Activated CD4-positive, alpha-beta T cell treated with anti-CD3 and anti-CD28 coated beads, Interleukin-2, Interleukin-4, amounts not matched to agents 100 ng/mL and 50 ng/mL, durations not matched to agents 16 hours and 8 hours (primary cell): ENCODE measurements at regions not wholly inside any gene's neighbourhood (a gene's known extent, or its start where the extent isn't known, plus 50 kb on each side); places are given as distances from the start of the nearest gene placed in this dataset.

Experiments
- DNase-seq: peaks from one replicate; pipeline ENCODE4 v3.0.0-alpha.2; 2020; ENCODE audit warnings: low spot score

DNA sequence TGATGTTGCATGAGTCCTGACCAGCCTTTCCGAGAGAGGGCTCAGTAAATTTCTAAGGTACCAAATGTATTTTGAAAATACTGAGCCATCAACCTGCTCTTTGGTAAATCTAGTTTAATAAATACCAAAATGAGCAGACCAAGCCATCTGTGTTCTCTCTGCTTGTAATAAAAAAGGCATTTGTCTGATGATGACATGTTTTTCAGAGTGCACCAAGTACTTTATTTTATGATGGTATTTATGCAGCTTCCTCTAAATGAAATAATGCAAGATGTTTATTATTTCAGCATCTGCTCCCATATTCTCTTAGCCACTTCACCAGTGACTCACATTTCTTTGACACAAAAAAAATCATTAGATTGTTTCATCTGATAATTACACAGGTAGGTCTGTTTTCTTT, 700.5 kb downstream of the TRIML1 start:
- no peak for DNase-seq

DNA sequence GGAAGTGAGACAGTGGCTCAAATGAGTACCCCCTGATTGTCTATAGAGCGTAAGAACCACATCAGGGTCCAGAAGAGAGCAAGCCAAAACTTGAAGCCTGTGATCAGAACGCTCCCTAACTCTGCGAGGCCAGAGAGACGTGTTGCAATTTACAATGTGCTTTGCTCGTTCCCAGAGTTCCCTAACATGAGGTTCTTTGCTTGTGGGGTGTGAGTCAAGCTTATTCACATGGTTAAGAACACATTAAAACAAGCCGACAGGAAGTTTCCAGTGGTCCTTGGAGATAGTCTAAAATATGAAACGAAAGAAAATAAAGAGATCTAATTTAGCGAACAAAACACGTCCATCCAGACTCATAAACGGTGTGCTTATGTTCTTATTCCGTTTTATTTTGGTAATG, 702.3 kb downstream of the TRIML1 start:
- no peak for DNase-seq

DNA sequence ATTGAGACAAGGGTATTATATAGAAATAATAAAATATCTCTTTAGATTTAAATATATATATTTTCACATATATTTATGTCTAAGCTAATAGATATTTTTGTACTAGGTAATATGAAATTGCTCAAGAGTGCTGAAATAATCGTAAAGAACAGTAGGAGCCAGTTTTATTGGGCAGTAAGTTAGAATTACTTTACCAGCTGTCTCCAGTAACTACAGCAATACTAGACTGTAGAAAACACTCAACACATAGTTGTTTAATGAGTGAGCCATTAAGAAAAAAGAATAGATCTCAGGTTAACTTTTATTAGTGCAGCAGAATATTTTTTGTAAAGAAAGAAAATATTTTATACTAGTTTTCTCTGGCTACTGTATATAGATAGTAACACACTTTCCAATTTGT, 715.2 kb downstream of the TRIML1 start:
- no peak for DNase-seq

DNA sequence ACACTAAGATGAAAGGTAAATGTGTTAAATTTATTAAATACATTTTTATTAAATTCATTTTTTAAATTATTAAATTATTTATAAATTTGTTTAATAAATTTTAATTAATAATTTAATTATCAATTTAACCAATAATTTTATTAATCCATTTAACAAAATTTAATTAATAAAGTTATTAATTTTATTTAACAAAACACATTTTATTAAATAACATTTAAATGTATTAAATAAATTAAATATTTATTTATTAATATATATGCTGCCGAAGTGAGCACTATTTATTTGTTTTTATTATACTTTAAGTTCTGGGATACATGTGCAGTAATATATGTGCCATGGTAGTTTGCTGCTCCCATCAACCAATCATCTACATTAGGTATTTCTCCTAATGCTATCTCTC, 719.5 kb downstream of the TRIML1 start:
- DNase-seq = no peak

DNA sequence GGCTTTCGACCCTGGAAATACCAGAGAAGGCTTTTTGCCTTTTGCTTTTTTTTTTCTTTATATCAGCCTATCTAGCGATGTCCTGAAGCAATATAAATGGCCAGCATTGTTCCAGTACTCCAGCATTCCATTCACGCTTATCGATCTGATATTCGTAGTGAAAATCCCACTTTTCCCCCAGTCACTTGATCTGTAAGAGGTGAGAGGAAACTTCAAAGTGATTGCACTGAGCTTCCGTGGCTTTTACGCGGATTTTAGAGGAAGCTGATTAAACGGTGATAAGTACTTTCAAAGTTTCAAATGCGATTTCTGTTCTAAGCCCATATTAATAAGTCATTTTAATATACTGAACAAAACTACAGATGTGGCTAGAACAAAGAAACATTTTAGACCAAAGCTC, 725.5 kb downstream of the TRIML1 start:
- DNase-seq = no peak

DNA sequence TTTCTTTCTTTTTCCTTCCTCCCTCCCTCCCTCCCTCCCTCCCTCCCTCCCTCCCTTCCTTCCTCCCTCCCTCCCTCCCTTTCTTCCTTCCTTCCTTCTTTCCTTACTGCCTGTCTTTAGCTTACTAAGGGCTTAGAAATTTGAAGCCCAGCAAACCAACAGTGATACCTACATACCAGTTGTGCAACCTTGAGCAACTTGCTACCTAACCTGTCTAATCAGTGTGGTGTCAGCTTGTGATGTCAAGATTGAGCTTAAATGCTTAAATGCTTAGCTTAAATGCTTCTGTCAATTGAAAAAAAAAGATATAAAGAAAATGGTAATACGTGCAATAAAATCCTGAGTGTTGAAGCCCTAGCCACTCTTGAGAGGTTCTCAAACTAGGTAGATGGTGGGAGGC, 728.6 kb downstream of the TRIML1 start:
- DNase-seq = no peak

DNA sequence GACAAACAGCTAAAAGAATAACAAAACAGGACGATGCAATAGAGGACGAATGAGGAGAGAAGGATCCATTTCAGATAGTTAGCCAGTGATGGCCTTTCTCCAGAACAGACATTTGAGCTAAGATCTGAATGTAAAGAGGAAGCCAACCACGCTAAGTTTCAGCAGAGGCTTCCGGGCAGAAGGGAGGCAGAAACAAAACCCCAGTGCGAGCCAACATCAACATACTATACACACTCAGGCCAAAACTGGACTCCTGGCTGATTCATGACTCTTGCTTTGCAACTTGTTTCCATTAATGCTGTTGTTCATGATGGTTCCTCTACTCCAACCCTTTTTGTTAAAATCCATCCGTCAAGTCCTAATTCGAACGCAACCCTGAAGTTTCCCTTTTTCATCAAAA, 730.3 kb downstream of the TRIML1 start:
- no peak for DNase-seq

DNA sequence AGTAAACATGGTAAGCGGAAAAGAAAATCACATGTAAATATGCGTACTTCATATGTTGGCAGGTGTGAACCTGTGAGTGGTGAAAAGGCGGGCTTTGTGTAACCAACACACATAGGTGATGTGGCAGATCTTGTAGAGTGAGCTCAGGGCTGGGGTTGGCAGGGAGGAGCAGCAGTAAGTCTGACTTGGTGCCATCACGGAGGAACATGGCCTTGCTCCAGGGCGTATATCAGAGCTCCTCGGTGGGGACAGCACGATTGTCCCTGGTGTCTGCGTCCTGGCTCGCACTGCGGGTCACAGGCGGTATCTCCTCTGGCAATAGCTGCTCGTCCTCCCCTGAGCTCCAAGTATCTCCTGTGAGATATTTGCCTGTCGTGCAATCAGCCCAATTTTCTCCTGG, 733.6 kb downstream of the TRIML1 start:
- no peak for DNase-seq

DNA sequence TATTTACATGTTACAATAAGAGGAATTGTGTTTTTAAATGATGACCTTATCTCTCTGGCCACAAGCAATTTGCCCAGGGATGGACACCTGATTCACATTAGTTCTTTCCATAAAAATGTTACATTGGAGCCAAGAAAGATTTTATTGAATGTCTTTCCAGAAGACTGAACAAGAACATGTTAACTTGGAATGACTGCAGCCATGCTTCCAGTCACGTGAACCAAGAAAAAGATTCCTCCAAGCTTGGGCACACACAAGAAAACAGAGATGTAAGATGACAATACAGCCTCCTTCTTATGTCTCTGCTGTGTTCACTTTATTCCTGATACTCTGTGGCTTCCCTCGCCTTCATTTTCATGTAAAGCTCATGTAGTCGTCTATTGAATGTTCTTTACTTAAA, 737.6 kb downstream of the TRIML1 start:
- no peak for DNase-seq

DNA sequence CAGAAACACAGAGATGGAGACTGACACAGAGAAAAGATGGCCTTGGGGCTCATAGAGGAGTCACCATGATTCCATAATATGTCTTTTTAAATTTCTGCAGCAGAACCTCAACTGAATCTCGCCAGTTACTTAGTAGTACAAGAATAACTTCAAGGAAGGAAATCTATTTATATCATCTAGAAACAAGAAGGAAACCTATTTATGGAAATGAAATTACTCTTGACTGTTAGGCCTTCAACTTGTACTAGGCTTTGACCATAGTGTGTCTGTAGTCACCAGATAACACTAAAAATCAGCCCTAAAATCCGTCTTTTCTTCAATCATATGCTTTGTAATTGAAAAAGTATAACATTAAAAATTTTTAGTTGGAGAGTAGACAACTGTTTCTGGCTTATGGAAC, 740.4 kb downstream of the TRIML1 start:
- no peak for DNase-seq

DNA sequence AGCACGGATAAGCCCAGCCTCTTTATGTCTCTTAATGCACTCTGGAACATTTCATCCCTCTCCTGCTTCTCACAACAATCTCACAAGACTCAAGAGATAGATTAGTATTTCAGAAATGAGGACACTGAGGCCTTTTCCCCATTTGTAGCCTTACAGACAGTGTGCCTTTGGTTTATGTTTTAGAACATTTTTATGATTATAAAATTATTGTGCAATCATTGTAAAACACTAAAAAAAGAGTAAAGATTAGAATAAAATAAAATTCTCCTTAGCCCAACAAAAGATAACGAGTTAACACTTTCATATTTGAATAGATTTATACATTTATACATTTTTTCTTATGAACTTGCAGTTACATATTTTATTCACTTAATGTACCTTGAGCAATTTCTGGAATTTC, 748.7 kb downstream of the TRIML1 start:
- no peak for DNase-seq

DNA sequence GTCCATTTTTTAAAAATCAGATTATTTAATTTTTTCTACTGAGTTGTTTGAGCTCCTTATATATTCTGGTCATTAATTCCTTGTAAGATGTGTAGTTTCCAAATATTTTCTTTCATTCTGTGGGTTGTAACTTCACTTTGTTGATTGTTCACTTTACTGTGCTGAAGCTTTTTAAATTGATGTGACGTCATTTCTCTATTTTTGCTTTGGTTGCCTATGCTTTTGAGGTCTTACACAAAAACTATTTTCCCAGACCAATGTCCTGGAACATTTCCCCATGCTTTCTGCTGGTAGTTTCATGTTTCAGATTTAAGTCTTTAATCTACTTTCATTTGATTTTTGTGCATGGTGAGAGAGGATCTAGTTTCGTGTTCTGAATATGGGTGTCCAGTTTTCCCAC, 753.6 kb downstream of the TRIML1 start:
- no peak for DNase-seq

DNA sequence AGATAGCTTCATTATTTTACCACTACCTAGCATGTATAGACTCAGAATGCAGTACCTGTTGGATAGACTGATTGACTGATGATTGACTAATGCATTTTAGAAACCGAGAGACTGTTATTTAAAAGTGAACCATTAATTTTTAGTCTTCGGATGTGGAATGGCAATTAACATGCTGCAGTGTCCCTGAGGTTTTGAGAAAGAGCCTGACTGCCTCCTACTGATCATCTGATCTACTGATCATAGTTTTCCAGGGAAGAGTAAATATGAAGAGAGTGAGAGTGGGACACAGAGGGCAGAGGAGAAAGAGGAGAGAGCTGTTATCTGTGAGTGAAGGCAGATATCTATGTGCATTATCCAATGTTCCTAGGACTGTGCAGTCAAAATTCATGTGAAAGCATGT, 764.7 kb downstream of the TRIML1 start:
- DNase-seq = no peak

DNA sequence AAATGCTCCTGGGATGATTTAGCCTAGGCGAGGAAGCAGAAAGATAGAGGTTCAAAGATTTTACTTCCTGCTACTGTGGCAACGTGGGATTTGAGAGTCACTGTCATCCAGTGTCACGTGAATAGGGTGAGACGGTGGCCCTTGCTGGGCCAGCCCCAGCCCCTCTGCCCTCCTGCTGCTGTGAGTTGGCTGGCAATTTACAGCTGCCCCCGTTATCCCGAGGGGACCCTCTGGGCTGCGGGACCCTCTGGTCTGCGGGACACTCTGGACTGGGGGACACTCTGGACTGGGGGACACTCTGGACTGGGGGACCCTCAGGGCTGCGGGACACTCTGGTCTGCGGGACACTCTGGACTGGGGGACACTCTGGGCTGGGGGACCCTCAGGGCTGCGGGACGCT, 765.4 kb downstream of the TRIML1 start:
- DNase-seq = no peak

DNA sequence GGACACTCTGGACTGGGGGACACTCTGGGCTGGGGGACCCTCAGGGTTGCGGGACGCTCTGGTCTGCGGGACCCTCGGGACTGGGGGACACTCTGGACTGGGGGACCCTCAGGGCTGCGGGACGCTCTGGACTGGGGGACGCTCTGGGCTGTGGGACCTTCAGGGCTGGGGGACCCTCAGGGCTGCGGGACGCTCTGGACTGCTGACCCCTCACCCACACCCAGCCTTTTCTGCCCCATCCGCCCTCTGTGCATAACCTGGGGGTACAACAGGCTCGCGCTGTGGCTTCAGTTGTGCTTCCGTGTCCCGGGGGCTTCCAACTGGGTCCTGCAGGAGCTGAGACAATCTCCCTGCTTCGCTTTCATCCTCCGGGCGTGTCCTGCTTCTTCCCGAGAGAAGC, 766.0 kb downstream of the TRIML1 start:
- DNase-seq = no peak

DNA sequence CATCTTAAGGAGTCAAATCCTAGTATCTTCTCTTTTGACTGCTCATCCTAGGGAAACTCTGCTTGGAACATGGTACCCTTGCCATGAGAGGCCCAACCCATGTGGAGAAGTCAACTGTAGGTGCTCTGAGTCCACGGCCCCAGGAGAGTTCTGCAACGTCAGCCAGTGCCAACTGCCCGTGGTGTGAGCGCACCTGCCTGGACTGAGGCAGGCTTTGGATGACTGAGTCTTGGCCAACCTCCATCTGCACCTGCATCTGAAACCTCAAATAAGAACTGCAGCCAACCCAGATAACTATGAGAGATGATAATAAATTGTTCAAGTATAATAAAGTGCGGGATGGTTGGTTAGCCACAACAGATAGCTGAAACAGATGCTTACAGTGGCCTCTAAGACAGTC, 772.0 kb downstream of the TRIML1 start:
- DNase-seq = no peak

DNA sequence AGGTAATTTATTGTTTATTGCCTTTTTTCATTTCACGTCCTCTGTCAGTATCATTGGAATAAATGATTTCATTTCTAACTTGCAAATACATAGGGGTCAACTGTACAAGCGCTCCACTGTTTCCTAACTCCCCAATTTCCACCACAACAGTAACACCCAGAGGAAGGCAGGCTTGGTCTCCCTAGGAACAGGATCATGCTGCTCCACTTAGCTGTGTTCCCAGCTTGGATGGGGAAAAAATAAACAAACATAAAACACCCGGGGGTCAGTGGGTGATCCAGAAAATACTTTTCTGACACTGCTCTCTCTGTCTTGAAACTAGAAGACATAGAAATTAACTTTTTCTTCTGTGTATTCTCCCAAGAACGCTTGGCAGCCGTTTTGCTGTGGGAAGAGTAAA, 772.5 kb downstream of the TRIML1 start:
- no peak for DNase-seq

DNA sequence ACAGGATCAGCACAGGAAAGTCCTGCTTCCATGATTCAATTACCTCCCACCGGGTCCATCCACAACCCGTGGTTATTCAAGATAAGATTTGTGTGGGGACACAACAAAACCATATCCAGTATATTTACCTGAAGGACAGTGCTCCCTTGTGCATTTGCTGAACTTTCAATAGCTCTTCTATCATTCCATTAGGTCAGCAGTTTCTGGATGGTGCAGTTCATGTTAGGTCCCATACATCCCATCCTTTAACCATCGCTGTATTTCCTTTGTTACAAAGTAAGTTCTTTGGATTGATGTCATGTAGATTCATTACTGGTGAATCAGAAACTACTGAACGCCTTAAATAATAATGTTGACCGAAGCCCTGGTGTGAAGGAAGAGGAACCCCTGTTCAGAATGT, 775.9 kb downstream of the TRIML1 start:
- DNase-seq = no peak

DNA sequence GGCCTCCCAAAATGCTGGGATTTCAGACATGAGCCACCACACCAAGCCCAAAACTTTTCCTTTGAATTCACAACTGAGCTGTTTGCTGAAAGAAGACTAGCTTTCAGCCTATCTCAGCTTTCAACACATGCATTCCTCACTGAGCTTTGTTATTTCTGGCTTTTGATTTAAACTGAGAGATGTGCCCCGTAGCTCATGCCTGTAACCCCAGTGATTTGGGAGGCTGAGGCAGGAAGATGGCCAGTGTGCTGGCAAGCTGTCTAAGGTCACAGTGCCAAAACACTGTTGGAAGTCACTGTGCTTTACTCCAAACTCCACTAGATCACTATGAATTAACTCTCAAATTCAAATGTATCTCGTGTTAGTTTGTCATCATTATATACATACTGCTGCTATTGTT, 779.5 kb downstream of the TRIML1 start:
- no peak for DNase-seq

DNA sequence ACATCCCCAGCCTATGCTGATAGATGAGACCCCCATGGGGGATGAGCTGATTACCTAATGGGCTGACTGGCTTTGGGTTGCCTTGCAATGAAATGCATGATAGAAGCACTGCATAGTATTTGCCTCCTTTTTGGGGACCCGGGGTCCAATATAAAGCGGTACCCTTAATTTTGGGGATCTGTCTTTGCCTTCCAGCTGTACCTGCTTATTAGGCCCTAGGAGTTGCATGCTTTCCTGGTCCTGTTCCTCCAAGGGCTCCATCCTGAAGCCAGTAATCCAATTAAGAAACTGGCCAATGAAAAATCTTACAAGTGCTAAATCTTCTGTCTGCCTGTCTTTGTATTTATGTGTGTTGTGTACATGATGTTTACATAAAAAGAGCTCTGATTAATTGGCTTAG, 791.6 kb downstream of the TRIML1 start:
- no peak for DNase-seq

DNA sequence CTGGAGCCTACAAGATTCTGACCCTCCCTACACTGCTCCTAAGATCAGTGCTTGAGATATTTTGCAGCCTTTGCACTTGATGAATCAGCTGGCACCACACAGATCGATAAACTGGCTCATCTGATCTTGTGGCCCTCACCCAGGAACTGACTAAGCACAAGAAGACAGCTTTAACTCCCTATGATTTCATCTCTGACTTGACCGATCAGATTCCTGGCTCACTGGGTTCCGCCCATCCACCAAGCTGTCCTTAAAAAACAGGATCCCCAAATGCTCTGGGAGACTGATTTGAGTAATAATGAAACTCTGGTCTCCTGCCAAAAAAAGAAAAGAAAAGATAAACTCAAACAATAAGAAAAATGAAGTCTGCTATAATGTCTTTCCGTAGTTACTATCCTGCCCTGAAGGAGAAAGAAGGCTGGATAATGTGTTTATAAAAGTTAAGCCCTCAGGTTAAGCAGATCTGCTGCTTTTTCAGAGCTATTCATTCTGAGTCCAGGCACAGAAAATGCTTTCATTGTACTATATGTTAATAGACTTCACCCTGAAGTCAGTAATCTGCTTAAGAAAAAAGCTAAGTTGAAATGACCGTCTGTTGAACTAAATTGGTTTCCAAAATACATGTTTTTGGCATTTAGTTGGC, 795.2 kb downstream of the TRIML1 start:
- DNase-seq = no peak

DNA sequence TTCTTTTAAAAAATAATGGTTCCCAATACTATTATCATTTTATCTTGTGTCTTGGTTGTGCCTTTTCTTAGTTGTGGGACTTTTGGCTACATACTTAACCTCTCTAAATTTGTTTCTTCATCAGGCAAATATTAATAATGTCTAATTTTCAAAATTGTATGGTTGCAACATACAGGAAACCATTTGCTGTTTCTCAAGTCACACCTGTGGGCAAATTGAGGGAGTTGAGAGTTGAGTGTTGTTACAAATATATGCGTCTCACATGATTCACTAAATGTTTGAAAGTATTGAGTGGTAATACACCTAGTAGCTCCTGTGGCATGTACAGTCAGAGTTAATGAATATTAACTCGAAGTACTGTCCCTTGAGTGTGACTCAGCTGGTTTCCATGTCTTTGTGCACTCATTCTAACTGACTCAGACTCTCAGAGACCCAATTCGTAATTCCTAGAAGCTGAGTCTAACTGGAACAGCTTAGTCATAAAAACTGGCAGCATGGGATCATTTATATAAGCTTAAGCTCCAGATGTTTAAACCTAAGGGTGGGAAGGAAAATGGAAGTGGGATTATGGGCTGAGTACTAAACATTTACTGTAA, 802.4 kb downstream of the TRIML1 start:
- no peak for DNase-seq

DNA sequence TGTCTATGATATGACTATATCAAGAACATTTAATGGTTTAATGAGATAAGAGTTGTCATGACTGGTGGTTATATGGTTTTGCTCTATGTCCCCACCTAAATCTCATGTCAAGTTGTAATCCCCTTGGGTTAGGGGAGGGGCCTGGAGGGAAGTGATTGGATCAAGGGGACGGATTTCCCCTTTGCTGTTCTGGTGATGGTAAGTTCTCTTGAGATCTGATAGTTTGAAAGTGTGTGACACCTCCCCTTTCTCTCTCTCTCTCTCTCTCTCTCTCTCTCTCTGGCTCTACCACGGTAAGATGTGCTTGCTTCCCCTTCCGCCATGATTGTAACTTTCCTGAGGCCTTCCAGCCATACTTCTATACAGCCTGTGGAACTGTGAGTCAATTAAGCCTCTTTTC, 803.4 kb downstream of the TRIML1 start:
- no peak for DNase-seq

DNA sequence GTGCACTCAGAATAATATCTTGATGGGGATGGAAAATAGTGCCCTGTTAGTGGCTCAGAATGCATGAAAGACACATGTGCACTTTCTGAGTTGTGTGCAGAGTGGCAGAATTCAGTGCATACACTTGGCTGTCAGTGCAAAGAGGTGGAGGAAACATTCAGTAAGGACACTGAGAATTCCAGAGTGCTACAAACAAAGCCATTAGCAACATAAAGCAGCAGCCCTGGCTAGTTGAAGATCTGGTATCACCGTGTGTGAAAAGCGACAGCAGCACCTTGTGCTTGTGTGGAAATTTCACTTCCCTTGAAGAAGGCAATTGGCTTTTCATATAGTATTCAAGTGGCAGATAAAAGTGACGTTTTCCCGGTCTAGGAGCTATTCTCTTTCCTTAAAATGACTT, 810.4 kb downstream of the TRIML1 start:
- DNase-seq = no peak

DNA sequence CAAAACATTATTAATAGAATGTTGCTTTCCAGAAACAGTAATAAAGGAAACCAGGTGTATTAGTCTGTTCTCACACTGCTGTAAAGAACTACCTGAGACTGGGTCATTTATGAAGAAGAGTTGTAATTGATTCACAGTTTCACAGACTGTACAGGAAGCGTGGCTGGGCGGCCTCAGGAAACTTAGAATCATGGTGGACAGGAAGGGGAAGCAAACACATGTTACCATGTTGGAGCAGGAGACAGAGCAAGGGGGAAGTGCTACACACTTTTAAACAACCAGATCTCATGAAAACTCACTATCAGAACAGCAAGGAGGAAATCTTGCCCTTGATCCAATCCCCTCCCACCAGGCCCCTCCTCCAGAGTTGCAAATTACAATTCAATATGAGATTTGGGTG, 815.8 kb downstream of the TRIML1 start:
- DNase-seq = no peak
